HG02759 (cell line): ENCODE measurements at regions not wholly inside any gene's neighbourhood (a gene's known extent, or its start where the extent isn't known, plus 50 kb on each side); places are given as distances from the start of the nearest gene placed in this dataset.
"Not testable (repeated sequence)": the region's sequence is repeated elsewhere in the genome, so short reads cannot be mapped to it uniquely, and the experiment has no call there.

Source experiments
- ATAC-seq: cut with Tn5 transposase; IDR thresholded peaks from one replicate; pipeline ENCODE4 v1.9.1; 2021; ENCODE audit warnings: mild to moderate bottlenecking, moderate library complexity; ENCODE audit not compliant: unreplicated experiment

GRCh38 chr5:124055751-124056150, 543.8 kb downstream of the CSNK1G3 start:
- ATAC-seq: no peak

DNA sequence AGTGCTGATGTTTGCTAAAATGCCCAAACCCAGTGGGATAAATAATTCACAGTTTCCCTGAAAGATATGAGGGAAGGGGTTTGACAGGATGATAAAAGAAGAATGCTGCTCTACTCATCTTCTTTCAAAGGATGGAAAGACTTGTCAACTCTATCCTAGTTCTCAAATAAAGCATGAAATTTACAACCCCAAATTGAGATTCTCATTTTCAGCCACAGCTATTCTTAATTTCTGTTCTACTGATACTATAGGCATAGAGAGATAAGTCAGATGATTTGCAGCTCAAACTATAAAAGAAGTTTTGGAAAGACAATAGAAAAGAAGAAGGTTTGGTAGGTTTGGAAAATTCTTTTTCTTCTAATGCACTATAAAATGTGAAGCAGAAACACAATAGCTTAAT, 542.6 kb downstream of the CSNK1G3 start:
- peak; percentile 31 for ATAC-seq

DNA sequence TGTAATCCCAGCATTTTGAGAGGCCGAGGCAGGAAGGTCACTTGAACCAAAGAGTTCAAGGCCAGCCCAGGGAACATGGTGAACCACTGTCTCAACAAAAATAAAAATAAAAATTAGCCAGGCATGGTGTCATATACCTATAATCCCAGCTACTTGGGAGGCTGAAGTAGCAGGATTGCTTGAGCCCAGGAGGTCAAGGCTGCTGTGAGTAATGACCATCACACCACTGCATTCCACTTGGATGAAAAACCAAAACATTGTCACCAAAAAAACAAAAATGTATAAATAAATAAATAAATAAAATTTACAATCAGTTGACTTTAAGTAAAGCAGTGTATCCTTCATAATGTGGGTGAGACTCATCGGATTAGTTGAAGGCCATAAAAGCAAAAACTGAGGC, 541.4 kb downstream of the CSNK1G3 start:
- no peak for ATAC-seq

DNA sequence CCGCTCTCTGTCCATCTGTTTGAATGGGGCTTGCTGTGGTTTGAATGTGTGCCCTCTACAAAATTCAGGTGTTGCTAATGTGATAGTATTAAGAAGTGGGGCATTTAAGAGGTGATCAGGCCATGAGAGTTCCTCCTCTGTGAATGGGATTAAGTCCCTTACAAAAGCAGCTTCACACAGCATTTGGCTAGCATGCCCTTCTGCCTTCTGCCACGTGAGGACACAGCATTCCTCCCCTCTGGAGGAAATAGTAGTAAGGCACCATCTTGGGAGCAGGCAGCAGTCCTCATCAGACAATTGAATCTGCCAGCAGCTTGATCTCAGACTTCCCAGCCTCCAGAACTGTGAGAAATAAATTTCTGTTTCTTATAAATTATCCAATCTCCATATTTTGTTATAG, 540.2 kb downstream of the CSNK1G3 start:
- no peak for ATAC-seq

GRCh38 chr5:124050120-124050770, 538.3 kb downstream of the CSNK1G3 start:
- no peak for ATAC-seq

DNA sequence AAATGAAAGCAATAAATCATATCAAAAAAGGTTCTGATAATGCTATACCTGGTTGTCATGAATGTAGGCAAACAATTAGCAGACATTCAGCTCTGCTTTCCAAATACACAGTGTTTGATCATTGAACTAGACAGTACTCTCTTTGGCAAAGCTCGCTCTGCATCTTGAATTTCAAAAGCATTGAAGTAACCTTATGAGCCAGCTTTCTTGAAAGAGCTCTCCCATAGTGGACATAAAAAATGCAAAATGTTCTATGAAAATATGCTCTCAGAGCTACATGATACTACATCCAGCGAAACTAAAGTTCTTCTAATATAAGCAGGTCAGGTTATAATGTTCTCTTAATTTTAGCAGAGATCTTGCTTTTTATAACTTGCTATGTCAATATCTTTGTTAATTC, 533.4 kb downstream of the CSNK1G3 start:
- no peak for ATAC-seq

- ATAC-seq: no peak
These were observed 532.6 kb downstream of the CSNK1G3 start for GRCh38 chr5:124044613-124045012.

- ATAC-seq: no peak
These were observed 531.5 kb downstream of the CSNK1G3 start for GRCh38 chr5:124043456-124043855.

GRCh38 chr5:124040799-124041198, 528.8 kb downstream of the CSNK1G3 start:
- ATAC-seq: no peak

DNA sequence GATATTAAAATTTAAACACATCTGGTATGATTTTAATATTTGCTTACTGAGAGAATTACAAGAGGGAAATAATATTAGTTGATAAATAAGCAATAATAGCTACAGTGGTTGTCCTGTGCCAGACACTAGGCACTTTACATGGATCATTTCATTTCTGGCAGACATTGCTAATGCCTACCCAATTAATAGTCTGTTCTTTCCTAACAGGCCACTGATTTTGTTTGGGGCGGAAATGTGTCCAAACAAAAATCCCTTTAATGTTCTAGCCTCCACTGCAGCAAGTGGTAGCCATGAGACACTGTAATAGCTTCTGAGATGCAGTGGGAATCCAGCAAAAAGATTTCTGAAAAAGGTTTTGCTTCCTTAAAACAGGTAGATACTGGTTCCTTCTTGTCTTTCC, 527.4 kb downstream of the CSNK1G3 start:
- ATAC-seq: no peak

GRCh38 chr5:124036786-124037185, 524.8 kb downstream of the CSNK1G3 start:
- ATAC-seq: no peak

- peak; percentile 98 for ATAC-seq
These were observed 523.0 kb downstream of the CSNK1G3 start for GRCh38 chr5:124034963-124035362.

DNA sequence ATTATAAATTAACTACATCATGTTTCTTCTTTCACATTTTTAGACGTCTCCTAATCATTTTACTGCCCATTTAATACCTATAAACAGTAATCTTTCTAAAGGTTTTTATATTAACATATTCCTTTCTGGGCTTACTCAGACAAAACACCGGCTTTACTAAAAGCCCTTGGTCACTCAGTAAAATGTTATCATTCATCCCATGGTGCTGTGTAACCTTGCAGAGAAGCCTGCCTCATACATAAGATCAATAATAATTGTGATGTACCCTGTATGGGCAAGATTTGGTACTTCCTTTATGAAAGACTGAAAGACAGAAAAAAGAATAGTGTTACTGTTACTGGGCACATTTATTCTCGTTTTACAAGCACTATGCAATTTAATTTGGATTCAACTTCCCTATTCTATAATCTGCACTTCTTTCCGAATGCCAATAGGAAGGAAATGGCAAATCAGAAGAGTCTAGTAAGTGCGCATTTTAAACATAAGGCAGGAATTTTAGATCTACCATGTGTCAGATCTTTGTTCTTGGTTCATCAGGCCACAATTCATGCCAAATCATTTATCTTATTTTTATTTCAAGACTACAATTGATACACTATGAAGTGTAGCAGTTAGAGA, 522.2 kb downstream of the CSNK1G3 start:
- ATAC-seq: no peak

- no peak for ATAC-seq
These were observed 518.1 kb downstream of the CSNK1G3 start for GRCh38 chr5:124030043-124030491.

DNA sequence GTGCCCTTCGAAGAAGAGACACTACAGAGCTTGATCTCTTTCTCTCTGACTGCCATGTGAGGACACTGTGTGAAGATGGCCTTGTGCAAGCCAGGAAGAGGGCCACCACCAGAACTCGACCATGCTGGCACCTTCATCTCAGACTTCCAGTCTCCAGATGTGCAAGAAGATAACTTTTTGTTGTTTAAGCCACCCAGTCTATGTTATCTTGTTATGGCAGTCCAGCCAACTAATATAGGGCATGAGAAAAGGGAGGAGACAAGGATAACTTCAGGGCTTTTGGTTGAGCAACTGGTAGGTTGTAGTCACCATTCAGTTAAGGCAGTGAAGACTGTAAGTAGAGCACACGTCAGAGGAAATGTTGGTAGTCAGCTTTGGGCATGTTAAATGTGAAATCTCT, 515.5 kb downstream of the CSNK1G3 start:
- no peak for ATAC-seq

DNA sequence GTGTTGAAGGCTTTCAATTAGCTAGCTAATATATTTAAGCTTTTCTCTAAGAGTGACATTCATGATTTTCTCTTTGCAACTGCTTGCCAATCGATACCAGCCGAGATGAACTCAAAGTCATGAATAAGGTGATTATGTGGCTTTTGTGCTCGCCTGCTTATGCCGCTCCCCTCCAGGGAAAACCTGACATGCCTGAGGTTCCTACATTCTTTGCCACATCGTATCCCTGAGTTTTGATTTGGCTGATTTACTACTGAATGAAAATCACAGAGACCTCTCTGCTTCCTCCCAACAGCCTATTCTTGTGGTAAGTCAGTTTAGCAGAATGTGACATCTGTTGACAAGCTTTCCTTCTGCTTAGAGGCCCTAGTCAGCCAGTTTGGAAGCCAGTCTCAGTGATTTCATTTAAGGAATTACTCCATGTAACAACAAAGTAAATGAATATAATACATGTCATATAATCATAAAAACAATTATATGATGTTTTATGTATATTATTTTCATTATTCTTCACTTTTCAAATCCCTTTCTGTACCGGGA, 513.4 kb downstream of the CSNK1G3 start:
- no peak for ATAC-seq

DNA sequence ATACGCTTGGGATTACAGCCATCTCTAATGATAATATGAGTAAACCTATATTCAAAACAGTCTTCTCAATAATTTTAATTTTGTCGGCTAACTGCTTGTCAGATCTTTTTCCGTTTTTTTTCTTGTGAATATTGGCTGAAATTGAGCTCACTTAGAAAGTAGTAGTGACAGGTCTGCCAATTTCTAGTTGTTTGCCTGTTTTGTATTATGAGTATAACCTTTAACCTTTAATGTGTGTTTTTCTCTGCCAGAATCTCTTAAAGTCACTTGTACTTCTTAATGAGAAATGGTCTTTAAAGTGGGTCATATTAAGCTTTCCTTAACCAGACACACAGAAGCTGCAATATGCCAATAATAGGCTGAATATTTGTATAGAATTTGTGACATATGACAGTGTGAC, 511.0 kb downstream of the CSNK1G3 start:
- ATAC-seq: no peak

GRCh38 chr5:124021776-124022175, 509.8 kb downstream of the CSNK1G3 start:
- no peak for ATAC-seq

DNA sequence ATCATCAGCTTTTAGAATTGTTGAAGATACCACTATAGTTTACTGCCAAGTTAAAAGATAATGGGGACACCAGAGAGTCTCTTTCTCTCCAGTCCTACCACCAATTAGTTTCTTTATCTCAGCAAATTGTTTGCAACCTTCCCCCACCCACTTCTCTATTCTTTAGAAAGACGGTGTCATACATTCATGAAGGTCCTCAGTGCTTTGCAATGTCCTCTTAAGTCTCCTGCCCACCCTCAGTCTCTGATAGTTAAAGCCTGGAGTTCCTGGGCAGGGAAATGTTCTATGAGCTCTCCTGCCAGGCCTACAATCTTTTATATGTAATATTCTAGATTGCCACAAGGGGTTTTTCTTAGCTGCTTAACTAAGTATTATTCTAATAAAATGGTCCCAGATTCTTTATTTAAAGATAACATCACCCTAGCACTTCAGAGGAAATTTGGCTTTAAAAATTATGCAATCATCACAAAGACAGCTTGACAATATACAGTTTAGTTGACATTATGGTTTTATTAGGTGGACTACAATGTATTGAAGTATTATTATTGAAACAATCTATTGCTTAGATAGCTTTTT, 509.2 kb downstream of the CSNK1G3 start:
- ATAC-seq: no peak

DNA sequence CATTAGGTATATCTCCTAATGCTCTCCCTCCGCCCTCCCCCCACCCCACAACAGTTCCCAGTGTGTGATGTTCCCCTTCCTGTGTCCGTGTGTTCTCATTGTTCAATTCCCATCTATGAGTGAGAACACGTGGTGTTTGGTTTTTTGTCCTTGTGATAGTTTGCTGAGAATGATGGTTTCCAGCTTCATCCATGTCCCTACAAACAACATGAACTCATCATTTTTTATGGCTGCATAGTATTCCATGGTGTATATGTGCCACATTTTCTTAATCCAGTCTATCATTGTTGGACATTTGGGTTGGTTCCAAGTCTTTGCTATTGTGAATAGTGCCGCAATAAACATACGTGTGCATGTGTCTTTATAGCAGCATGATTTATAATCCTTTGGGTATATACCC, 505.3 kb downstream of the CSNK1G3 start:
- not testable (repeated sequence) for ATAC-seq

- ATAC-seq: no peak
These were observed 495.9 kb downstream of the CSNK1G3 start for GRCh38 chr5:124007675-124008398.
